Stomach (tissue), 8 donors: ENCODE measurements at regions not wholly inside any gene's neighbourhood (a gene's known extent, or its start where the extent isn't known, plus 50 kb on each side); places are given as distances from the start of the nearest gene placed in this dataset.
A peak's percentile ranks its signal among the peaks of the same experiment; 100 is the strongest.

ENCODE experiments used
- DNase-seq, 2 donors: peaks; one replicate each; pipeline versions ENCODE4 v3.0.0 to v3.0.0-alpha.2; 2013 to 2019
- H3K27ac ChIP-seq, 5 donors: fragments of 200-600 bp in 4 of 5; sonication (generic) in 4 of 5; one replicate each; pipeline ENCODE4 v1.5.1; 2013 to 2019; ENCODE audit warnings: mild to moderate bottlenecking in 1 of 5, moderate library complexity in 1 of 5
- H3K27me3 ChIP-seq, 3 donors: fragments of 200-600 bp; sonication (generic); one replicate each; pipeline ENCODE4 v1.5.1; 2017 to 2019; ENCODE audit warnings: mixed run types in 1 of 3
- H3K36me3 ChIP-seq, 4 donors: fragments of 200-600 bp; sonication (generic); 1 replicate in 3 of 4; 2 replicates in 1 of 4; pipeline ENCODE4 v1.5.1; 2016 to 2019
- H3K4me1 ChIP-seq, 4 donors: fragments of 200-600 bp; sonication (generic); one replicate each; pipeline ENCODE4 v1.5.1; 2016 to 2019
- H3K4me3 ChIP-seq, 4 donors: fragments of 200-600 bp; sonication (generic) in 3 of 4; one replicate each; pipeline ENCODE4 v1.5.1; 2016 to 2019; ENCODE audit warnings: mild to moderate bottlenecking in 1 of 4
- H3K9me3 ChIP-seq, 4 donors: fragments of 200-600 bp; sonication (generic); one replicate each; pipeline ENCODE4 v1.5.1; 2016 to 2019
- CTCF ChIP-seq, 7 experiments: fragments of 450-650 bp in 4 of 7; fragments of 200-600 bp in 3 of 7; sonication (generic) in 3 of 7; IDR thresholded peaks; one replicate each; pipeline ENCODE4 v1.5.1; 2016 to 2019; ENCODE audit warnings: antibody characterized with exemption in 7 of 7, control low read depth in 2 of 7, mild to moderate bottlenecking in 1 of 7
- EP300 ChIP-seq: sonication (generic); formaldehyde crosslinking; IDR thresholded peaks from one replicate; pipeline ENCODE4 v1.6.1; 2017; ENCODE audit warnings: antibody characterized with exemption
- POLR2A ChIP-seq, 4 donors: fragments of 450-650 bp; IDR thresholded peaks; one replicate each; pipeline ENCODE4 v1.6.1; 2016; ENCODE audit warnings: antibody characterized with exemption in 4 of 4, control low read depth in 2 of 4, mild to moderate bottlenecking in 1 of 4, moderate library complexity in 1 of 4
- POLR2AphosphoS5 ChIP-seq, 3 donors: sonication (generic); formaldehyde crosslinking; IDR thresholded peaks; one replicate each; pipeline ENCODE4 v1.6.1; 2016; ENCODE audit warnings: antibody characterized with exemption in 3 of 3
- WGBS, 5 donors: extraction: QIAGEN DNeasy Blood & Tissue Kit in 3 of 5; methylation state at CpG; one replicate each; pipeline versions ENCODE4 v1.1.5 to v1.1.7; 2013 to 2018; 5-methylcytosine and 5-hydroxymethylcytosine counted together
- intact Hi-C: fragments of 100-400 bp; cut with DNase I; formaldehyde crosslinking; loops from one replicate; pipeline ENCODE4 v1.15.1; 2023; ENCODE audit warnings: low total_unique reads
- donor health status: healthy with polysubstance abuse.
- donor health status: Bipolar disorder and iron deficiency.
- donor health status: healthy.

- Histone ChIP-seq H3K27ac (no peak overlapping the region), H3K9me3 (peaks cover 0 to 15% (median 5%) of the 10 kb centered on the region in 4 donors), H3K4me1 (no peaks in the 10 kb centered on the region), H3K4me3 (no peak overlapping the region), H3K36me3 (no peaks in the 10 kb centered on the region), H3K27me3 (no peaks in the 10 kb centered on the region)
- WGBS, 5 donors = 72 to 80% (median 75%) methylated on average over 4 of the region's 4 CpGs
- TF ChIP-seq CTCF (IDR thresholded peaks at IDR 0.05) (no peak), POLR2A (IDR thresholded peaks at IDR 0.05) (no peak)
- intact Hi-C loops = no loop called here
- DNase-seq = no peak
Measured at GRCh38 chr5:162699361-162699760, 631.8 kb downstream of the GABRG2 start.

GRCh38 chr5:162703914-162704313 lies 636.3 kb downstream of the GABRG2 start:
- WGBS, 5 donors = 62 to 74% (median 68%) methylated on average over 2 of the region's 2 CpGs
- no peak for TF ChIP-seq POLR2A (IDR thresholded peaks at IDR 0.05)
- TF ChIP-seq CTCF (IDR thresholded peaks at IDR 0.05) = no peak
- no peak for TF ChIP-seq EP300
- TF ChIP-seq POLR2AphosphoS5 (IDR thresholded peaks at IDR 0.05) = no peak
- no peaks in the 10 kb centered on the region for H3K36me3 ChIP-seq
- H3K4me1 ChIP-seq = no peaks in the 10 kb centered on the region
- H3K27ac ChIP-seq = no peak overlapping the region
- intact Hi-C loops = no loop called here
- no peaks in the 10 kb centered on the region for H3K27me3 ChIP-seq
- peak in 1 of 2 donors; percentile 17 for DNase-seq
- H3K4me3 ChIP-seq = no peak overlapping the region
- no peaks in the 10 kb centered on the region for H3K9me3 ChIP-seq

GRCh38 chr5:162711244-162711643 lies 643.7 kb downstream of the GABRG2 start:
- Histone ChIP-seq H3K27me3 (no peaks in the 10 kb centered on the region), H3K36me3 (no peaks in the 10 kb centered on the region), H3K27ac (no peak overlapping the region), H3K4me3 (no peak overlapping the region), H3K9me3 (peaks cover 0 to 23% (median 2%) of the 10 kb centered on the region in 4 donors), H3K4me1 (no peaks in the 10 kb centered on the region)
- TF ChIP-seq EP300 (no peak), POLR2A (IDR thresholded peaks at IDR 0.05) (no peak), POLR2AphosphoS5 (IDR thresholded peaks at IDR 0.05) (no peak), CTCF (IDR thresholded peaks at IDR 0.05) (no peak)
- WGBS, 5 donors = 61 to 74% (median 63%) methylated on average over 4 of the region's 4 CpGs
- DNase-seq = no peak
- intact Hi-C loops = no loop called here

- Histone ChIP-seq H3K27me3 (no peaks in the 10 kb centered on the region), H3K4me1 (no peaks in the 10 kb centered on the region), H3K4me3 (no peak overlapping the region), H3K27ac (no peak overlapping the region), H3K36me3 (no peaks in the 10 kb centered on the region), H3K9me3 (peaks cover 3 to 50% (median 23%) of the 10 kb centered on the region in 4 donors)
- intact Hi-C loops = no loop called here
- TF ChIP-seq POLR2A (IDR thresholded peaks at IDR 0.05) (no peak), POLR2AphosphoS5 (IDR thresholded peaks at IDR 0.05) (no peak), EP300 (no peak), CTCF (IDR thresholded peaks at IDR 0.05) (no peak)
- DNase-seq = no peak
Measured at GRCh38 chr5:162719720-162720119, 652.1 kb downstream of the GABRG2 start.

GRCh38 chr5:162721125-162721524 lies 653.6 kb downstream of the GABRG2 start:
- Histone ChIP-seq H3K4me3 (no peak overlapping the region), H3K27me3 (no peaks in the 10 kb centered on the region), H3K9me3 (peaks cover 3 to 51% (median 26%) of the 10 kb centered on the region in 4 donors), H3K4me1 (no peaks in the 10 kb centered on the region), H3K27ac (no peak overlapping the region), H3K36me3 (no peaks in the 10 kb centered on the region)
- WGBS, 5 donors = 61 to 75% (median 65%) methylated on average over 1 of the region's 1 CpG
- TF ChIP-seq EP300 (no peak), POLR2AphosphoS5 (IDR thresholded peaks at IDR 0.05) (no peak), CTCF (IDR thresholded peaks at IDR 0.05) (no peak), POLR2A (IDR thresholded peaks at IDR 0.05) (no peak)
- DNase-seq = no peak
- intact Hi-C loops = no loop called here
